Upper lobe of left lung (tissue), 6 donors: ENCODE measurements at regions not wholly inside any gene's neighbourhood (a gene's known extent, or its start where the extent isn't known, plus 50 kb on each side); places are given as distances from the start of the nearest gene placed in this dataset.

Experiments
- ATAC-seq, 2 donors: fragments of 200-7000 bp; cut with Tn5 transposase; one replicate each; pipeline ENCODE4 v1.9.1; 2022; ENCODE audit warnings: mild to moderate bottlenecking in 2 of 2, moderate library complexity in 2 of 2; ENCODE audit not compliant: low FRiP score in 2 of 2
- DNase-seq, 2 donors: peaks; one replicate each; pipeline ENCODE4 v3.0.0-alpha.2; 2019 to 2020
- H3K27ac ChIP-seq, 4 donors: fragments of 200-600 bp; sonication (generic); one replicate each; pipeline ENCODE4 v1.5.1; 2016 to 2019
- H3K27me3 ChIP-seq, 4 donors: fragments of 200-600 bp; sonication (generic); one replicate each; pipeline ENCODE4 v1.5.1; 2017 to 2019
- H3K36me3 ChIP-seq, 4 donors: fragments of 200-600 bp; sonication (generic); one replicate each; pipeline ENCODE4 v1.5.1; 2016 to 2019
- H3K4me1 ChIP-seq, 4 donors: fragments of 200-600 bp; sonication (generic); one replicate each; pipeline ENCODE4 v1.5.1; 2018 to 2019
- H3K4me3 ChIP-seq, 4 donors: fragments of 200-600 bp; sonication (generic); one replicate each; pipeline ENCODE4 v1.5.1; 2017 to 2019; ENCODE audit warnings: mild to moderate bottlenecking in 2 of 4, moderate library complexity in 1 of 4
- H3K9me3 ChIP-seq, 4 donors: fragments of 200-600 bp; sonication (generic); one replicate each; pipeline ENCODE4 v1.5.1; 2018 to 2019
- EP300 ChIP-seq, 4 donors: sonication (generic); formaldehyde crosslinking; IDR thresholded peaks; one replicate each; pipeline ENCODE4 v1.5.1; 2017; ENCODE audit warnings: antibody characterized with exemption in 4 of 4, control low read depth in 2 of 4
- POLR2A ChIP-seq, 4 donors: fragments of 450-650 bp; IDR thresholded peaks; one replicate each; pipeline ENCODE4 v1.5.1; 2016 to 2017; ENCODE audit warnings: antibody characterized with exemption in 4 of 4, mild to moderate bottlenecking in 2 of 4
- POLR2AphosphoS5 ChIP-seq, 2 donors: sonication (generic); formaldehyde crosslinking; IDR thresholded peaks; one replicate each; pipeline ENCODE4 v1.5.1; 2017; ENCODE audit warnings: antibody characterized with exemption in 2 of 2
- whole genome bisulfite sequencing, 2 donors: methylation state at CpG; one replicate each; pipeline ENCODE4 v1.1.5; 2017 to 2018; 5-methylcytosine and 5-hydroxymethylcytosine counted together
- TF ChIP-seq, protein P1 (sequence below), 6 experiments: fragments of 450-650 bp in 4 of 6; fragments of 200-600 bp in 2 of 6; sonication (generic) in 2 of 6; IDR thresholded peaks; one replicate each; pipeline ENCODE4 v1.5.1; 2016 to 2019; ENCODE audit warnings: antibody characterized with exemption in 6 of 6
- donor health status: DM: no; HTN: no; CAD: no; lungs with moderate emphysema.
- donor health status: DM: no; HTN: yes; CAD: no; lungs with severe emphysema.

DNA sequence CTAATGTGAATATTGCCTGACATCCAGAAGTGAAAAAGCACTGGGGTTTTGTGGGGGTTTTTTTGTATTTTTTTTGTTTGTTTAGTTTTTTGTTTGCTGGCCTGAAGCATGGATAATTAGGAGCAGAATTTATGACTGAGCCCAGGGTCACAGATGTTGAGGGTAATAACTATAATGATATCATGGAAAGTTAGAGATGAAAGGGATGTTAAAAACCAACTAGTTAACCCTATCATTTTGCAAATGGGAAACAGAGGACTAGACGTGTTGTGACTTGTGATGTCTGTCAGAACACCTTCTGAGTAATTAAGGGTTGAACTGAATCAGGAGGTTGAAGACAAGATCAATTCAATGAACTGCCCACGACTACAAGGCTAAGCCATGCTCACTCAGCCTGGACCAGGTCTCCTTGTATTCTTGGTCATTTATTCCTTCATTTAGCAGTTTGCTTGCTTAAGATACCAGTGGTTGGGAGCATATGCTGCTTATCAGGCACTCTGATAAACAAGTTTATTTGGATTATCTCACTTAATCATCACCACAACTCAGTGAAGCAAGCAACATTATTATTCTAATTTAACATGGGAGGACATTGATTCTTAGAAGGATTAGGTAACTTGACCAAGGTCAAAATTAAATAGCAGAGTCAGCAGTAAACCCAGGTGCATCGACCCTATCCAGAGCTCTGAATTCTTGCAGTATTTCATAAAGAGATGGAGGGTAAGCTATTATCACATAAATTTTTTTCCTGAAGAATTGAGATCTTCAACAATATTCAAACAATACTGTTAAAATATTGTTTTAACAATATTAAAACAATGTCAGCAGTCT, 75.7 kb upstream of the PIK3R1 start:
- ATAC-seq, result no peak
- H3K36me3 ChIP-seq, result no peaks in the 10 kb centered on the region
- 81 to 88% methylated on average over 3 of the region's 3 CpGs for WGBS, 2 donors
- no peak for TF ChIP-seq POLR2A (IDR thresholded peaks at IDR 0.05)
- H3K4me3 ChIP-seq, result no peak overlapping the region
- no peak overlapping the region for H3K27ac ChIP-seq
- DNase-seq, result no peak
- no peaks in the 10 kb centered on the region for H3K9me3 ChIP-seq
- no peaks in the 10 kb centered on the region for H3K27me3 ChIP-seq
- no peaks in the 10 kb centered on the region for H3K4me1 ChIP-seq

DNA sequence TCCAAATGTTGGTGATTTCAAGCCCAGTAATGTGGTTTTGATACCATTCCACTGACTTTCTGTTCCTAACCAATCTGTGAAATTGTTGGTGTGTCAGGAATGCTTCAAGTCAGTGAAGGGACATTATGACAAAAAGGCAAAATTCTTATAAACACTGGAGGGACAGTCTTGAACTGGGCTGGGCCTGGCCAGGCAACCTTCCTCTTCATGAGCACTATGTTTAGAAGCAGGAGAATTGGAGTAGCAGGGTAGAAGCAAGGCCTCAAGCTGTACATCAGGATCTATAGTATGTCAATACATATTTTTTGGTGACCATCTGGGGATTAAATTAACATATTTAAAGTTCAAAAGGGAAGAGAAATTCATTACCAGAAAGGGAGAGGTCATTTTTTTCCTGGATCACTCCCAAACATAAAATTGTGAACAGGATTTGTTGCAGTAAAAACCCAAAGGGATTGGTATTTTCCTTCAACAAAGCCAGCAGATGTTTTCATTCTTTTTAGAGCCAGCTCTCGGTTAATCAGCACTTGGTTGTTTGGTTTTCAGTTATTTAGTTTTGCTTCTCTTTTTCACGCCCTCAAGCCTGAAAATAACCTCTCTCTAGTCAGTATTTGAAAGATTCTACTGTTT, 77.9 kb upstream of the PIK3R1 start:
- no peak overlapping the region for H3K4me3 ChIP-seq
- no peak for ATAC-seq
- no peak for TF ChIP-seq EP300 (IDR thresholded peaks at IDR 0.05)
- TF ChIP-seq POLR2AphosphoS5 (IDR thresholded peaks at IDR 0.05), result no peak
- TF ChIP-seq POLR2A (IDR thresholded peaks at IDR 0.05), result no peak
- TF ChIP-seq, protein P1, sequence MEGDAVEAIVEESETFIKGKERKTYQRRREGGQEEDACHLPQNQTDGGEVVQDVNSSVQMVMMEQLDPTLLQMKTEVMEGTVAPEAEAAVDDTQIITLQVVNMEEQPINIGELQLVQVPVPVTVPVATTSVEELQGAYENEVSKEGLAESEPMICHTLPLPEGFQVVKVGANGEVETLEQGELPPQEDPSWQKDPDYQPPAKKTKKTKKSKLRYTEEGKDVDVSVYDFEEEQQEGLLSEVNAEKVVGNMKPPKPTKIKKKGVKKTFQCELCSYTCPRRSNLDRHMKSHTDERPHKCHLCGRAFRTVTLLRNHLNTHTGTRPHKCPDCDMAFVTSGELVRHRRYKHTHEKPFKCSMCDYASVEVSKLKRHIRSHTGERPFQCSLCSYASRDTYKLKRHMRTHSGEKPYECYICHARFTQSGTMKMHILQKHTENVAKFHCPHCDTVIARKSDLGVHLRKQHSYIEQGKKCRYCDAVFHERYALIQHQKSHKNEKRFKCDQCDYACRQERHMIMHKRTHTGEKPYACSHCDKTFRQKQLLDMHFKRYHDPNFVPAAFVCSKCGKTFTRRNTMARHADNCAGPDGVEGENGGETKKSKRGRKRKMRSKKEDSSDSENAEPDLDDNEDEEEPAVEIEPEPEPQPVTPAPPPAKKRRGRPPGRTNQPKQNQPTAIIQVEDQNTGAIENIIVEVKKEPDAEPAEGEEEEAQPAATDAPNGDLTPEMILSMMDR (IDR thresholded peaks at IDR 0.05), result no peak
- H3K27ac ChIP-seq, result peak overlapping the region in 1 of 4 donors; percentile 10
- H3K27me3 ChIP-seq, result no peaks in the 10 kb centered on the region
- H3K4me1 ChIP-seq, result no peaks in the 10 kb centered on the region
- no peaks in the 10 kb centered on the region for H3K36me3 ChIP-seq
- no peak for DNase-seq
- no peaks in the 10 kb centered on the region for H3K9me3 ChIP-seq
- WGBS, 2 donors, result 70 to 76% methylated on average over 2 of the region's 2 CpGs

DNA sequence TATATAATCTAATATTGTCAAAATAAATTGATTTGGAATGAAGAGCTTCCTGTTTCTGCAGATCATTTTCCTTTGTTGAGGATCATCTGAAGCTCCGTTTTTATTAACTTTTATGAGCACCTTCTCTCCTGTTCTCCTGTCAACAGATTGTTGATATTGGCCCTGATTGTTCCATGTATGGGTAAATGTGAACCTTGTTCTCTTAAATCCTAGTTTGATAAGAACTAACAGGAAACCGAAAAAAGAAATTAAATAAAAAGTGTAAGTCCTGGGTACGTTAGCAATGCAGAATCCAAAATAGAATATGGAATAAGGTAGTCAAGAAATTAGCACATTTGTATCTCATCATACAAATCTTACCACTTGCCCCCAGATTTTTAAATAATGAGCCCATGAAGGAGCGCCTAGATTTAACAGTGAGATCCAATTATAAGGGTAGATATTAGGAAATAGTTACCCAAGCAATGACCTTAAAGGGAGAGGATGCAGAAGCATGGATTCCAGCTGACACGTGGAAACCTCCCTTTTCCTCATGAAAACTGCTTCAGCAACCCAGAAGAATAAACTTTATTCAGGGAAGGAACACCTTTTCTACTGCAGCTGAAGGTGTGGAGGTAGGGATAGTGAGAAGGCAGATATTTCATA, 80.8 kb upstream of the PIK3R1 start:
- 70 to 76% methylated on average over 5 of the region's 5 CpGs for WGBS, 2 donors
- ATAC-seq, result no peak
- Histone ChIP-seq H3K27ac (no peak overlapping the region), H3K4me1 (no peaks in the 10 kb centered on the region), H3K27me3 (no peaks in the 10 kb centered on the region), H3K4me3 (no peak overlapping the region), H3K9me3 (no peaks in the 10 kb centered on the region), H3K36me3 (no peaks in the 10 kb centered on the region)
- TF ChIP-seq EP300 (IDR thresholded peaks at IDR 0.05) (no peak), POLR2A (IDR thresholded peaks at IDR 0.05) (no peak), POLR2AphosphoS5 (IDR thresholded peaks at IDR 0.05) (no peak)
- TF ChIP-seq, protein P1 (IDR thresholded peaks at IDR 0.05), result no peak
- no peak for DNase-seq

DNA sequence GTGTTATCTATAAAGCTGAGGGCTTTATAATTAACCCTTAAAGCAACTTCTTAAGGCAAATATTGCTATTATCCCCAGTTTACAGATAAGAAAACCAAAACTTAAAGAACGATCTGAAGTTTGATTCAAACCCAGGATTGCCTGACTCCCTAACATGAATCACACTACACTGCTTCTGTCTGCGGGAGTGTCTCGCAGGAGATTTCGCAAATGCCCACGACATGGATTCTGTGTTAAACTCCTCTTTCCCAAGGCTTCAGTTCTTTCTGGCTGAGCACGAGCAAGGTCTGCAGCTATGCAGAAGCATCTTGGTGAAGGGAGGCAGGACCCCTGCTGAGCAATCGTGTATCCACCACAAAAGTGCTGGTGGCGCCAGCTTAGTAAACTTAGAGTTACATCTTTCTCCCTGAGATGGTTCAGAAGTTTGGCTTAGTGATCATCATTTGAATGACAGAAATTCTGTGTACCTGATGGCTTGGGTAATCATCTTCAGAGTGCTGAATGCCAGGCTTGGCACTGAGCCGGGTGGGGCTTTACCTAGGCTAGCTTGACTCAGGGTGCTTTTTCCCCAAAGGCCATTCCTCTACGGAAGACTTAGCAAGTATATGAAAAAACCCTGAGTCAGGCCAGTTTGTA, 81.4 kb upstream of the PIK3R1 start:
- DNase-seq (no peak), ATAC-seq (peak in 1 of 2 donors; percentile 24)
- Histone ChIP-seq H3K4me1 (no peaks in the 10 kb centered on the region), H3K9me3 (no peaks in the 10 kb centered on the region), H3K36me3 (no peaks in the 10 kb centered on the region), H3K4me3 (no peak overlapping the region), H3K27me3 (no peaks in the 10 kb centered on the region), H3K27ac (no peak overlapping the region)
- 81 to 86% methylated on average over 10 of the region's 10 CpGs for WGBS, 2 donors
- TF ChIP-seq EP300 (IDR thresholded peaks at IDR 0.05) (no peak), POLR2AphosphoS5 (IDR thresholded peaks at IDR 0.05) (no peak), POLR2A (IDR thresholded peaks at IDR 0.05) (no peak)
- TF ChIP-seq, protein P1 (IDR thresholded peaks at IDR 0.05), result no peak

DNA sequence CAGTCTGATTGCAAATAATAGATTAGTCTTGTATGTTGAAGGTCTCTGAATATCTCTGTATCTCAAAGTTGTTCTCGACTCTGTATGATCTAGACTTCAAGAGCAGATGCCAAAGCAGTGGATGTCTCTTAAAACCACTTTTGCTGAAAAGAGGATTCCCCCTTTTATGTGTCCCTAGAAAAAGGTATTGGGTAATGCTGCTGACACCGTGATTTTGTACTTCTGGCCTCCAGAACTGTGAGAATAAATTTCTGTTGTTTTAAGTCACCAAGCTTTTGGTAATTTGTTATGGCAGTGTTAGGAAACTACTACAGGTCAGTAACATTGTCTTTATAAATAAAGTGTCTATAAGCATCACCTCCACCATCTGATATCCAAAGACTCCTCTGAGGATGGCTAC, 85.3 kb upstream of the PIK3R1 start:
- WGBS, 2 donors, result 84 to 90% methylated on average over 2 of the region's 2 CpGs
- no peaks in the 10 kb centered on the region for H3K27me3 ChIP-seq
- no peak overlapping the region for H3K4me3 ChIP-seq
- H3K36me3 ChIP-seq, result no peaks in the 10 kb centered on the region
- no peaks in the 10 kb centered on the region for H3K4me1 ChIP-seq
- no peaks in the 10 kb centered on the region for H3K9me3 ChIP-seq
- DNase-seq (no peak), ATAC-seq (no peak)
- TF ChIP-seq EP300 (IDR thresholded peaks at IDR 0.05), result no peak
- TF ChIP-seq POLR2AphosphoS5 (IDR thresholded peaks at IDR 0.05), result no peak
- H3K27ac ChIP-seq, result no peak overlapping the region
